Thoracic aorta (tissue), 2 donors: ENCODE measurements at regions not wholly inside any gene's neighbourhood (a gene's known extent, or its start where the extent isn't known, plus 50 kb on each side); places are given as distances from the start of the nearest gene placed in this dataset.
A peak's percentile ranks its signal among the peaks of the same experiment; 100 is the strongest.

Experiments used
- ATAC-seq: fragments of 150-250 bp; one replicate; pipeline ENCODE4 v1.8.0; 2017; ENCODE audit warnings: low read depth; ENCODE audit not compliant: insufficient number of reproducible peaks, low FRiP score
- DNase-seq: peaks from one replicate; pipeline ENCODE4 v3.0.0-alpha.2; 2020; ENCODE audit warnings: low spot score
- H3K27ac ChIP-seq, 2 donors: fragments of 200-600 bp; sonication (generic); 1 replicate in 1 of 2; 2 replicates in 1 of 2; pipeline ENCODE4 v1.5.1; 2016; ENCODE audit warnings: mild to moderate bottlenecking in 2 of 2, moderate library complexity in 2 of 2
- H3K27me3 ChIP-seq: fragments of 200-600 bp; sonication (generic); replicated peaks from 2 replicates; pipeline ENCODE4 v1.6.0; 2016; ENCODE audit warnings: mild to moderate bottlenecking; ENCODE audit not compliant: insufficient read depth
- H3K36me3 ChIP-seq: fragments of 200-600 bp; sonication (generic); one replicate; pipeline ENCODE4 v1.5.1; 2016
- H3K4me1 ChIP-seq, 2 donors: fragments of 200-600 bp; sonication (generic); 1 replicate in 1 of 2; 2 replicates in 1 of 2; pipeline versions ENCODE4 v1.5.1 to v1.6.0; 2016; ENCODE audit warnings: low read depth in 2 of 2, mild to moderate bottlenecking in 1 of 2; ENCODE audit not compliant: control insufficient read depth in 1 of 2
- H3K4me3 ChIP-seq: fragments of 200-600 bp; sonication (generic); 2 replicates; pipeline ENCODE4 v1.5.1; 2016; ENCODE audit warnings: mild to moderate bottlenecking
- H3K9me3 ChIP-seq: fragments of 200-600 bp; sonication (generic); 2 replicates; pipeline ENCODE4 v1.5.1; 2016
- CTCF ChIP-seq: fragments of 200-600 bp; sonication (generic); IDR thresholded peaks from one replicate; pipeline ENCODE4 v1.5.1; 2019; ENCODE audit warnings: antibody characterized with exemption

DNA sequence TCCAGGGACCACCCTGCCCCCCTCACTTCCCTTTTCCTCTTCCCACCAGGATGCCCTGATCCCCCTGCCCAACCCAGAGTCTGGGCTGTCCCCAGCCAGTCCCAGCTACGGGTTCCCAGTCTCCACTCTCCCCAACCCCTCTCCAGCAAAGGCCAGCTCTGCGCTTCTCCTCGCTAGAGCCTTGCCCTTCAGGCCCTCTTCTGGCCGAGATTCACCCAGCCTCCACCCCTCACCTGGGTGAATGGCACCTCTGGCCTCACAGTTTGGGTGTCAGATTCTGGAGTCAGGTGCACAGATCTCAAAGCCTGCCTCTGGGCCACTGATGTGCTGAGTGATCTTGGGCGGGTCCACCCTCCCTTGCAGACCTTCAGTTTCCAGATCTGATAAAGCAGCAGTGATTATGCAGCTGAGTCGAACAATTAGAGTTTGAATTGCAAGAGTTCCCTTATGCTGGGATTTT, 185.6 kb upstream of the TNRC6C start:
- Histone ChIP-seq H3K4me1 (peaks cover 0 to 9% of the 10 kb centered on the region in 2 donors), H3K27me3 (no peaks in the 10 kb centered on the region), H3K36me3 (no peaks in the 10 kb centered on the region), H3K27ac (no peak overlapping the region), H3K9me3 (no peaks in the 10 kb centered on the region), H3K4me3 (no peak overlapping the region)
- ATAC-seq = no peak
- no peak for TF ChIP-seq CTCF
- DNase-seq = no peak

DNA sequence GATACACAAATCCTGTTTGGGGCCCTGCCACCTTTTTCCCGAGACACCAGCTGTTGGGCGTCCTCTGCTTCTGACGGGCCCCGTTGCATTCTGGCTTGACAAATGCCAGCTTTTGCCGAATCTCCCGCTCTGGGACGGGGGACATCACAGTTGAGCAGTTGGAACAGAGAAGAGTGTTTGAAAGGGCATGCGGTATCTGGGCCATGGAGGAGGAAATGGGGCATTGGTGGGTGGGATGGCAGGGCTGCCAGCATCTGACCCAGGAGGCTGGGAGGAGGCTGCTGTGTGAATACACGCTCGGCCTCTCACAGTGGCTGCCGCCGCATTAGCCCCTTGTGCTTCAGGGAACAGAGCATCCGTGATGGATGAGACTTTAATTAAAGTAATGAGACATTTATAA, 184.3 kb upstream of the TNRC6C start:
- H3K4me3 ChIP-seq = no peak overlapping the region
- no peak for TF ChIP-seq CTCF

GRCh38 chr17:77778636-77779489, 179.6 kb upstream of the TNRC6C start:
- Histone ChIP-seq H3K4me1 (peaks cover 19 to 45% of the 10 kb centered on the region in 2 donors), H3K27me3 (no peaks in the 10 kb centered on the region), H3K4me3 (peak overlapping the region; percentile 54), H3K36me3 (no peaks in the 10 kb centered on the region), H3K27ac (peak overlapping the region; percentile 82 to 87), H3K9me3 (no peaks in the 10 kb centered on the region)
- ATAC-seq = peak; percentile 95
- TF ChIP-seq CTCF = no peak
- peak; percentile 68 for DNase-seq

More for the DNA sequence above, 184.3 kb upstream of the TNRC6C start:
- no peak for ATAC-seq
- Histone ChIP-seq H3K9me3 (no peaks in the 10 kb centered on the region), H3K4me1 (peaks cover 5 to 10% of the 10 kb centered on the region in 2 donors), H3K27me3 (no peaks in the 10 kb centered on the region), H3K27ac (no peak overlapping the region), H3K36me3 (no peaks in the 10 kb centered on the region)
- no peak for DNase-seq

- Histone ChIP-seq H3K4me1 (peaks cover 19 to 45% of the 10 kb centered on the region in 2 donors), H3K27me3 (no peaks in the 10 kb centered on the region), H3K9me3 (no peaks in the 10 kb centered on the region), H3K4me3 (peak overlapping the region; percentile 54), H3K36me3 (no peaks in the 10 kb centered on the region), H3K27ac (peak overlapping the region; percentile 82 to 87)
- TF ChIP-seq CTCF = no peak
- DNase-seq (no peak), ATAC-seq (peak; percentile 31)
Measured at GRCh38 chr17:77779711-77780539, 178.6 kb upstream of the TNRC6C start.

DNA sequence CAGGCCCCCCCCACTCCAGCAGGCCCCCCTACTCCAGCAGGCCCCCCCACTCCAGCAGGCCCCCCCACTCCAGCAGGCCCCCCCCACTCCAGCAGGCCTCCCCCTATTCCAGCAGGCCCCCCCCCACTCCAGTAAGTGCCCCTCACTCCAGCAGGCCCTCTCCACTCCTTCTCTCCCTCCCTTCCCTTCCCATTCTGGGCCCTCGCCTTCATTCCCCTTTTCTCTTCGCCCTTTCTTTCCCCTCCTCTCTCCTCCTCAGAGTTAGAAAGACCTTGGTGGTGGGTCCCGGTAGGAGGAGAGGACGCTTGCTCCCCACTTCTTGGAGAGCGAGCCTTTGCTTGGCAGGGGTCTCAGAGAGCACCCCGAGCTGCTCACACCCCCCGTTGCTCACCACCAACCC, 177.0 kb upstream of the TNRC6C start:
- no peak overlapping the region for H3K4me3 ChIP-seq
- DNase-seq (no peak), ATAC-seq (no peak)
- H3K9me3 ChIP-seq = no peaks in the 10 kb centered on the region
- H3K27me3 ChIP-seq = no peaks in the 10 kb centered on the region
- TF ChIP-seq CTCF = no peak
- H3K36me3 ChIP-seq = no peaks in the 10 kb centered on the region
- peaks cover 19 to 45% of the 10 kb centered on the region in 2 donors for H3K4me1 ChIP-seq
- no peak overlapping the region for H3K27ac ChIP-seq
